DOHH2 (cell line): ENCODE measurements at regions not wholly inside any gene's neighbourhood (a gene's known extent, or its start where the extent isn't known, plus 50 kb on each side); places are given as distances from the start of the nearest gene placed in this dataset.

Experiments used
- EZH2phosphoT487 ChIP-seq: fragments of 200-600 bp; sonication (generic); IDR thresholded peaks from 2 replicates; pipeline ENCODE4 v1.6.1; 2017; ENCODE audit warnings: borderline replicate concordance, mild to moderate bottlenecking, antibody characterized with exemption, low read length, moderate library complexity, mixed read lengths
- TF ChIP-seq, protein P1 (sequence below): fragments of 200-600 bp; sonication (generic); IDR thresholded peaks from one replicate; pipeline ENCODE4 v1.5.1; 2014; ENCODE audit warnings: antibody characterized with exemption, mild to moderate bottlenecking, low read depth, low read length; ENCODE audit not compliant: poor library complexity, severe bottlenecking

DNA sequence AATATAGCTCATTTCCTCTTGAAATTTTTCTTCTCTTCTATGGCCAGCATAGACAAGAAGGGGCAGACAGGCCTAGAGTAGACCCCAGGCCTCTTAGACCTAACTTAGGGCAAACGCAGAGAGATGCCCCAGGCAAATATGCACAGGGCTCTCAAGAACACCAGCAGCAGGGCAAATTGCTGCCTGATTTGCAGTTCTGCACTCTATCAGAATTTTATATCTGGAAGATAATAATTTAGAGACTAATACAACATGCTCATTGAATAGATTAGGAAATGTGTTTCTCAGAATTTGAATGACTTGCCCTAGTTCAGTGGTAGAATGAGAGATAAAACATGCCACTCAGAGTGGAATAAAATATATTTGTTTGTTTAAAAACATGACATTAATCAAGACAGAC, 200.4 kb upstream of the ADGRL2 start:
- TF ChIP-seq, protein P1, sequence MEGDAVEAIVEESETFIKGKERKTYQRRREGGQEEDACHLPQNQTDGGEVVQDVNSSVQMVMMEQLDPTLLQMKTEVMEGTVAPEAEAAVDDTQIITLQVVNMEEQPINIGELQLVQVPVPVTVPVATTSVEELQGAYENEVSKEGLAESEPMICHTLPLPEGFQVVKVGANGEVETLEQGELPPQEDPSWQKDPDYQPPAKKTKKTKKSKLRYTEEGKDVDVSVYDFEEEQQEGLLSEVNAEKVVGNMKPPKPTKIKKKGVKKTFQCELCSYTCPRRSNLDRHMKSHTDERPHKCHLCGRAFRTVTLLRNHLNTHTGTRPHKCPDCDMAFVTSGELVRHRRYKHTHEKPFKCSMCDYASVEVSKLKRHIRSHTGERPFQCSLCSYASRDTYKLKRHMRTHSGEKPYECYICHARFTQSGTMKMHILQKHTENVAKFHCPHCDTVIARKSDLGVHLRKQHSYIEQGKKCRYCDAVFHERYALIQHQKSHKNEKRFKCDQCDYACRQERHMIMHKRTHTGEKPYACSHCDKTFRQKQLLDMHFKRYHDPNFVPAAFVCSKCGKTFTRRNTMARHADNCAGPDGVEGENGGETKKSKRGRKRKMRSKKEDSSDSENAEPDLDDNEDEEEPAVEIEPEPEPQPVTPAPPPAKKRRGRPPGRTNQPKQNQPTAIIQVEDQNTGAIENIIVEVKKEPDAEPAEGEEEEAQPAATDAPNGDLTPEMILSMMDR, result no peak
- no peak for TF ChIP-seq EZH2phosphoT487
